ENCODE measurements at regions not wholly inside any gene's neighbourhood (a gene's known extent, or its start where the extent isn't known, plus 50 kb on each side); places are given as distances from the start of the nearest gene placed in this dataset.

DNA sequence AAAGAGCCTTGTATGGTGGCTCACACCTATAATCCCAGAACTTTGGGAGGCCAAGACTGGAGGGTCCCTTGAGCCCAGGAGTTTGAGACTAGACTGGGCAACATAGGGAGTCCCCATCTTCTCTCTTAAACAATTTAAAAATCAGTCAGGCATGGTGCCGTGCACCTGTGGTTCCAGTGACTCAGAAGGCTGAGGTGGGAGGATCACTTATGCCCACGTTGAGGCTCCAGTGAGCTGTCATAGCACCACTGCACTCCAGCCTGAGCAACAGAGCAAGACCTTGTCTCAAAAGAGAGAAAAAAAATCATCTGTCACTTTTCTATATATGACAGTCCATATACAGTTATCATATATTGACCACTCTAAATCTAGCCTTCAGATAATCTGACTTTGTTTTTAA is 658.3 kb downstream of the LTN1 start:
- H3K9ac ChIP-seq (ENCODE audit: insufficient read depth in 1 of 2, low read depth in 2 of 2, low read length in 2 of 2): no peak overlapping the region
- no peak for TF ChIP-seq SNRNP70 (optimal IDR thresholded peaks at IDR 0.05; ENCODE audit: low read depth, low read length)
- no peak for TF ChIP-seq RHOXF2B (CRISPR knock-in tag; conservative IDR thresholded peaks at IDR 0.05)
- no peak for TF ChIP-seq CREM (IDR thresholded peaks at IDR 0.05; ENCODE audit: low read depth)
- TF ChIP-seq RNF2 (IDR thresholded peaks at IDR 0.05): no peak
- no peak for TF ChIP-seq TFAM (CRISPR knock-in tag; conservative IDR thresholded peaks at IDR 0.05)
- TF ChIP-seq KLF1 (tag; IDR thresholded peaks at IDR 0.05): no peak
- no peak for TF ChIP-seq ZNF311 (CRISPR knock-in tag; IDR thresholded peaks at IDR 0.05)
- no peak for TF ChIP-seq PPARD (CRISPR knock-in tag; IDR thresholded peaks at IDR 0.05)
- no peak for TF ChIP-seq NEUROD1 (IDR thresholded peaks at IDR 0.05; ENCODE audit: borderline replicate concordance, low read depth, low read length, partially characterized antibody)
- no peak for TF ChIP-seq POLR3G (IDR thresholded peaks at IDR 0.05; ENCODE audit: extremely low read depth, insufficient read length, insufficient replicate concordance)
- TF ChIP-seq, protein P1, sequence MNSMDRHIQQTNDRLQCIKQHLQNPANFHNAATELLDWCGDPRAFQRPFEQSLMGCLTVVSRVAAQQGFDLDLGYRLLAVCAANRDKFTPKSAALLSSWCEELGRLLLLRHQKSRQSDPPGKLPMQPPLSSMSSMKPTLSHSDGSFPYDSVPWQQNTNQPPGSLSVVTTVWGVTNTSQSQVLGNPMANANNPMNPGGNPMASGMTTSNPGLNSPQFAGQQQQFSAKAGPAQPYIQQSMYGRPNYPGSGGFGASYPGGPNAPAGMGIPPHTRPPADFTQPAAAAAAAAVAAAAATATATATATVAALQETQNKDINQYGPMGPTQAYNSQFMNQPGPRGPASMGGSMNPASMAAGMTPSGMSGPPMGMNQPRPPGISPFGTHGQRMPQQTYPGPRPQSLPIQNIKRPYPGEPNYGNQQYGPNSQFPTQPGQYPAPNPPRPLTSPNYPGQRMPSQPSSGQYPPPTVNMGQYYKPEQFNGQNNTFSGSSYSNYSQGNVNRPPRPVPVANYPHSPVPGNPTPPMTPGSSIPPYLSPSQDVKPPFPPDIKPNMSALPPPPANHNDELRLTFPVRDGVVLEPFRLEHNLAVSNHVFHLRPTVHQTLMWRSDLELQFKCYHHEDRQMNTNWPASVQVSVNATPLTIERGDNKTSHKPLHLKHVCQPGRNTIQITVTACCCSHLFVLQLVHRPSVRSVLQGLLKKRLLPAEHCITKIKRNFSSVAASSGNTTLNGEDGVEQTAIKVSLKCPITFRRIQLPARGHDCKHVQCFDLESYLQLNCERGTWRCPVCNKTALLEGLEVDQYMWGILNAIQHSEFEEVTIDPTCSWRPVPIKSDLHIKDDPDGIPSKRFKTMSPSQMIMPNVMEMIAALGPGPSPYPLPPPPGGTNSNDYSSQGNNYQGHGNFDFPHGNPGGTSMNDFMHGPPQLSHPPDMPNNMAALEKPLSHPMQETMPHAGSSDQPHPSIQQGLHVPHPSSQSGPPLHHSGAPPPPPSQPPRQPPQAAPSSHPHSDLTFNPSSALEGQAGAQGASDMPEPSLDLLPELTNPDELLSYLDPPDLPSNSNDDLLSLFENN (IDR thresholded peaks at IDR 0.05; ENCODE audit: low read depth in 2 of 2, low read length in 2 of 2): no peak
- no peak for TF ChIP-seq RBM15 (IDR thresholded peaks at IDR 0.05; ENCODE audit: insufficient read depth, low read length)
- TF ChIP-seq, protein P2, sequence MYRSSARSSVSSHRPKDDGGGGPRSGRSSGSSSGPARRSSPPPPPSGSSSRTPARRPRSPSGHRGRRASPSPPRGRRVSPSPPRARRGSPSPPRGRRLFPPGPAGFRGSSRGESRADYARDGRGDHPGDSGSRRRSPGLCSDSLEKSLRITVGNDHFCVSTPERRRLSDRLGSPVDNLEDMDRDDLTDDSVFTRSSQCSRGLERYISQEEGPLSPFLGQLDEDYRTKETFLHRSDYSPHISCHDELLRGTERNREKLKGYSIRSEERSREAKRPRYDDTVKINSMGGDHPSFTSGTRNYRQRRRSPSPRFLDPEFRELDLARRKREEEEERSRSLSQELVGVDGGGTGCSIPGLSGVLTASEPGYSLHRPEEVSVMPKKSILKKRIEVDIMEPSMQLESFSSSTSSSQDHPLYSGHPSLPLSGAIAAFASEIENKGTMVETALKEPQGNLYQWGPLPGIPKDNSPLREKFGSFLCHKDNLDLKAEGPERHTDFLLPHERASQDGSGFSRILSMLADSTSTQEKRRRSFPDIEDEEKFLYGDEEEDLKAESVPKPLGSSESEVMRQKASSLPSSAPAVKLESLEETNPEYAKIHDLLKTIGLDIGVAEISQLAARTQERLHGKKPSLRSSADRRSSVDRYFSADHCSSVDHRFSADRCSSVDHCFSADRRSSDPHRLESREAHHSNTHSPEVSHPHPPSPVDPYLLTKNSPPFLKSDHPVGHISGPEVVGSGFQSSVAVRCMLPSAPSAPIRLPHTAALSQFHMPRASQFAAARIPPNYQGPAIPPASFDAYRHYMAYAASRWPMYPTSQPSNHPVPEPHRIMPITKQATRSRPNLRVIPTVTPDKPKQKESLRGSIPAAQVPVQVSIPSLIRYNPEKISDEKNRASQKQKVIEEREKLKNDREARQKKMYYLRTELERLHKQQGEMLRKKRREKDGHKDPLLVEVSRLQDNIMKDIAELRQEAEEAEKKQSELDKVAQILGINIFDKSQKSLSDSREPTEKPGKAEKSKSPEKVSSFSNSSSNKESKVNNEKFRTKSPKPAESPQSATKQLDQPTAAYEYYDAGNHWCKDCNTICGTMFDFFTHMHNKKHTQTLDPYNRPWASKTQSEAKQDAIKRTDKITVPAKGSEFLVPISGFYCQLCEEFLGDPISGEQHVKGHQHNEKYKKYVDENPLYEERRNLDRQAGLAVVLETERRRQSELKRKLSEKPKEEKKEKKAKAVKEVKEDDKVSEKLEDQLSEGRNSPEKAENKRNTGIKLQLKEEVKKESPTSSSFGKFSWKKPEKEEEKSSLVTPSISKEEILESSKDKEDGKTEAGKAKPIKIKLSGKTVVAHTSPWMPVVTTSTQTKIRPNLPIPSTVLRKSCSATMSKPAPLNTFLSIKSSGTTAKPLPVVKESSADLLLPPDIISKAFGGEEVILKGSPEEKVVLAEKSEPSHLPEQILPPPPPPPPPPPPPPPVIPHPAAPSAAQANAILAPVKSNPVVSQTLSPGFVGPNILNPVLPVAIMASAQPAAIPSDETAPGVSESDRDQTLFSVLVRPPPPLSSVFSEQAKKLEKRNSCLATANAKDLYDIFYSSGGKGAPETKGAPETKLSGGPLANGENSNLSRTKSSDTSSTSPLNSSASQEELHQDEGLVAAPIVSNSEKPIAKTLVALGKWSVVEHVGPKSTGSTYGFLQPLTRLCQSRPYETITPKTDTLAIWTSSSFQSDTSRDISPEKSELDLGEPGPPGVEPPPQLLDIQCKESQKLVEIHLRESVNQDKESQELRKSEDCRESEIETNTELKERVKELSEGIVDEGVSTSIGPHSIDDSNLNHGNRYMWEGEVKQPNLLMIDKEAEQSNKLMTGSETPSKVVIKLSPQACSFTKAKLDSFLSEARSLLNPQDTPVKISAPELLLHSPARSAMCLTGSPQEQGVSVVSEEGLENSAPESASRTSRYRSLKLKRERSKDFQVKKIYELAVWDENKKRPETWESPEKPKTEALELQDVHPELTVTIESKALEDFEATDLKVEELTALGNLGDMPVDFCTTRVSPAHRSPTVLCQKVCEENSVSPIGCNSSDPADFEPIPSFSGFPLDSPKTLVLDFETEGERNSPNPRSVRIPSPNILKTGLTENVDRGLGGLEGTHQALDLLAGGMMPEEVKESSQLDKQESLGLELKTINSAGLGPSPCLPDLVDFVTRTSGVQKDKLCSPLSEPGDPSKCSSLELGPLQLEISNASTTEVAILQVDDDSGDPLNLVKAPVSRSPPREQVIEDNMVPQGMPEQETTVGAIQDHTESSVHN (IDR thresholded peaks at IDR 0.05; ENCODE audit: borderline replicate concordance in 1 of 2, low read depth in 1 of 2): no peak

More for the DNA sequence above, 658.3 kb downstream of the LTN1 start:
- no peaks in the 10 kb centered on the region for H3K4me1 ChIP-seq (replicated peaks in 1 of 2; ENCODE audit: control insufficient read depth in 2 of 2, insufficient read depth in 2 of 2, low read length in 2 of 2)
- no peak for FAIRE-seq
- BruUV-seq (replicated peaks): no TSS peak
- H3K36me3 ChIP-seq (ENCODE audit: control insufficient read depth, insufficient read depth, low read length): no peaks in the 10 kb centered on the region
- H2AFZ ChIP-seq (ENCODE audit: low read depth, low read length): no peak overlapping the region
- DNase-seq (ENCODE audit: extremely low read depth in 1 of 4, low spot score in 3 of 4): no peak
- POLR2A ChIA-PET: no interaction called here
- CTCF ChIA-PET (ENCODE audit: low intra/inter-chr PET ratio): no interaction called here
- H3K79me2 ChIP-seq (ENCODE audit: control insufficient read depth, insufficient read depth, low read length): no peaks in the 10 kb centered on the region
- in situ Hi-C loops (cut with MboI) (no loop called here), intact Hi-C loops (cut with micrococcal nuclease) (no loop called here)
- no peaks in the 10 kb centered on the region for H3K27me3 ChIP-seq (ENCODE audit: control insufficient read depth in 2 of 2, insufficient read depth in 2 of 2, low read length in 2 of 2)
- 0% methylated on average over 2 of the region's 2 CpGs for WGBS (ENCODE audit: insufficient coverage, low coverage, missing lambda C conversion rate)
- H3K9me3 ChIP-seq (replicated peaks; ENCODE audit: control insufficient read depth, insufficient read depth, low read depth, low read length): no peaks in the 10 kb centered on the region
- no peak overlapping the region for H3K27ac ChIP-seq (ENCODE audit: extremely low read depth, low read depth, low read length)
- no peak for ATAC-seq
- H3K4me2 ChIP-seq (ENCODE audit: insufficient read depth, low read length): no peak overlapping the region
- H4K20me1 ChIP-seq (replicated peaks; ENCODE audit: control insufficient read depth, insufficient read depth, low read length): no peaks in the 10 kb centered on the region
- no peak overlapping the region for H3K4me3 ChIP-seq
- H3K9me1 ChIP-seq (ENCODE audit: control insufficient read depth, insufficient read depth, low read length): no peaks in the 10 kb centered on the region
